ENCODE measurements at regions not wholly inside any gene's neighbourhood (a gene's known extent, or its start where the extent isn't known, plus 50 kb on each side); places are given as distances from the start of the nearest gene placed in this dataset.

DNA sequence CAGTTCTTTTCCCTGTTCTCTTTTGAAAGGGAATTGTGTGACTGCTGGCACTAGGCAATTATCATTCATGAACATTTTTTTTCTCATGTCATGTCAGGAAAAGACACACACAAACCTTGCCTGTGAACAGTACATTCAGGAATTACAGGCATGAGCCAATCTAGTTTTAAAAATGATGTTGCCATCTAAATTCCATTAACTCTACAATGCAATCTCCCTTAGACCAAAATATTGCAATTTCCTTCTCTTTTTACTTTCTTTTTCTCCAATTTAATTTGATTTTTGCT is 127.5 kb upstream of the STMND1 start:
- no peak for TF ChIP-seq EZH2phosphoT487 (IDR thresholded peaks at IDR 0.05; ENCODE audit: borderline replicate concordance, low read length)
- H3K27ac ChIP-seq (ENCODE audit: low read depth, low read length), result no peak overlapping the region
- H3K4me2 ChIP-seq (ENCODE audit: low read length), result no peak overlapping the region
- no peaks in the 10 kb centered on the region for H3K79me2 ChIP-seq (ENCODE audit: control insufficient read depth, low read length)
- H3F3A ChIP-seq (ENCODE audit: control insufficient read depth, insufficient read depth), result no peaks in the 10 kb centered on the region
- H3K36me3 ChIP-seq (ENCODE audit: control insufficient read depth, low read length), result no peaks in the 10 kb centered on the region
- H3K9me2 ChIP-seq (replicated peaks; ENCODE audit: control insufficient read depth, low read length), result no peaks in the 10 kb centered on the region
- H3K4me1 ChIP-seq (ENCODE audit: control insufficient read depth, low read length), result no peaks in the 10 kb centered on the region
- H3K27me3 ChIP-seq (ENCODE audit: control insufficient read depth, low read length), result peaks cover 4% of the 10 kb centered on the region; the same call in 1 of the 2 replicates
- no peaks in the 10 kb centered on the region for H3K9me3 ChIP-seq (ENCODE audit: control insufficient read depth, insufficient read depth, low read length)
- H3K4me3 ChIP-seq (ENCODE audit: low read length), result no peak overlapping the region
- no peaks in the 10 kb centered on the region for H4K20me1 ChIP-seq (ENCODE audit: control insufficient read depth, insufficient read depth, low read depth, low read length)

DNA sequence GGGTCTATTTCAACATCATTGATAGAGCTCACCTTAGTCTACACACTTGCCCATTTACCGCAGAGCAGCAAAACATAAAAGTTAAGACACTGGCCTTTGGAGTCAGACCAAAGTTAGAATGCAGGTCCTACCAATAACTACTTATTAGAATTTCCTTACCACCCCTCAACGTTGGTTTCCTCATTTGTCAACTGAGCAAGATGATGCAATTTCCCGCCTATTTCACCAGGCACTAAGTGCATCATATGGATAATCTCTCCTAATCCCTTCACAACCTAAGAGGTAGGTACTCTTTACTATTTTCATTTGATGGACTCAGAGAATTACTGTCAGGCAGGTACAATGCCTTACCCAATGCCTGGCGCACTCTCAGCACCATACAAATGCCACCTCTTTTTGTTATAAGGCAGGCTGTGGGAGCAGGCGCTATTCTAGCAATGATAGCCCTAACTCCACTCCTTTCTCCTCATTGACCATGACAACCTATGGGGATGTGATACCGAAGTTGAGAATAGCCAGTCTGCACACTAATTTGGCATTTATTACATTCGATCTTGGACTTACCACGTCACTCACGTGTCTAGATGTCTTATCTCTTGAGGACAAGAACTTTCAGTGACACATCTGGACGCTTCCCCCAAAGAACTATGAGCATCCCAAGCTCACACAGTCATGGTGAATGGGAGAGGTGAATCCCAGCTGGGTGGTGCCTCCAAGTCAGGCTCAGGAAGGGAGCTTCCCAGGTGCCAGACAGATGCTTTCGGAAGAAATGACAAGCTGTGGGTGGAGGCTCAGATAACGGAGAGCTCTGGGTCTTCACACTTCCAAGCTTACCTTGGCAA is 128.1 kb upstream of the STMND1 start:
- Histone ChIP-seq H3K27me3 (ENCODE audit: control insufficient read depth, low read length) (peaks cover 4% of the 10 kb centered on the region; the same call in 1 of the 2 replicates), H4K20me1 (ENCODE audit: control insufficient read depth, insufficient read depth, low read depth, low read length) (no peaks in the 10 kb centered on the region), H3K9me2 (replicated peaks; ENCODE audit: control insufficient read depth, low read length) (no peaks in the 10 kb centered on the region), H3K79me2 (ENCODE audit: control insufficient read depth, low read length) (no peaks in the 10 kb centered on the region), H3K27ac (ENCODE audit: low read depth, low read length) (no peak overlapping the region), H3K4me3 (ENCODE audit: low read length) (no peak overlapping the region), H3K4me2 (ENCODE audit: low read length) (no peak overlapping the region), H3K9me3 (ENCODE audit: control insufficient read depth, insufficient read depth, low read length) (no peaks in the 10 kb centered on the region), H3K36me3 (ENCODE audit: control insufficient read depth, low read length) (no peaks in the 10 kb centered on the region), H3F3A (ENCODE audit: control insufficient read depth, insufficient read depth) (no peaks in the 10 kb centered on the region), H3K4me1 (ENCODE audit: control insufficient read depth, low read length) (no peaks in the 10 kb centered on the region)
- TF ChIP-seq EZH2phosphoT487 (IDR thresholded peaks at IDR 0.05; ENCODE audit: borderline replicate concordance, low read length), result no peak
- TF ChIP-seq CTCF (IDR thresholded peaks at IDR 0.05; ENCODE audit: low read depth, low read length, poor library complexity, severe bottlenecking), result no peak

DNA sequence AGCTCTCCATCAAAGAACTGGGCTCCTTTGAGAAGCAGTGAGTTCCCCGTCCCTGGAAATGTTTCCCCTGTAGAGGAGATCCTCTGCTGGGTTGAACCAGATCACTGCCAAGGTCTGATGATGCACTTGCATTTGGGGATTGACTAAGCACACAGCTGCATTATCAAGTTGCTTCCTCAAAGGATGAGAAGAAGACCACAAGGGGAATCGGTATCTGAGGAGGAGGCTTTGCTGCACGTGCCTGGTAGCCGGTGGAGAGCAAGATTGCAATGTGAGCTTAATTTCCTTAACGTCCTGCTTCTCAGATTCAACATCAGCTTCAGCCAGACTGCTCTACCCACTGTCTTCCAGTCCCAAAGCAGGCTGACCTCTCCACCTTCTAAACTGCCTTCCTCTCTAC is 128.8 kb upstream of the STMND1 start:
- Histone ChIP-seq H3K4me3 (ENCODE audit: low read length) (no peak overlapping the region), H3K9me2 (replicated peaks; ENCODE audit: control insufficient read depth, low read length) (no peaks in the 10 kb centered on the region), H4K20me1 (ENCODE audit: control insufficient read depth, insufficient read depth, low read depth, low read length) (no peaks in the 10 kb centered on the region), H3K27ac (ENCODE audit: low read depth, low read length) (no peak overlapping the region), H3K79me2 (ENCODE audit: control insufficient read depth, low read length) (no peaks in the 10 kb centered on the region), H3K36me3 (ENCODE audit: control insufficient read depth, low read length) (no peaks in the 10 kb centered on the region), H3K4me1 (ENCODE audit: control insufficient read depth, low read length) (no peaks in the 10 kb centered on the region), H3K9me3 (ENCODE audit: control insufficient read depth, insufficient read depth, low read length) (no peaks in the 10 kb centered on the region), H3K27me3 (ENCODE audit: control insufficient read depth, low read length) (peaks cover 4% of the 10 kb centered on the region; the same call in 1 of the 2 replicates), H3F3A (ENCODE audit: control insufficient read depth, insufficient read depth) (no peaks in the 10 kb centered on the region), H3K4me2 (ENCODE audit: low read length) (no peak overlapping the region)
- no peak for TF ChIP-seq EZH2phosphoT487 (IDR thresholded peaks at IDR 0.05; ENCODE audit: borderline replicate concordance, low read length)
- no peak for TF ChIP-seq CTCF (IDR thresholded peaks at IDR 0.05; ENCODE audit: low read depth, low read length, poor library complexity, severe bottlenecking)

DNA sequence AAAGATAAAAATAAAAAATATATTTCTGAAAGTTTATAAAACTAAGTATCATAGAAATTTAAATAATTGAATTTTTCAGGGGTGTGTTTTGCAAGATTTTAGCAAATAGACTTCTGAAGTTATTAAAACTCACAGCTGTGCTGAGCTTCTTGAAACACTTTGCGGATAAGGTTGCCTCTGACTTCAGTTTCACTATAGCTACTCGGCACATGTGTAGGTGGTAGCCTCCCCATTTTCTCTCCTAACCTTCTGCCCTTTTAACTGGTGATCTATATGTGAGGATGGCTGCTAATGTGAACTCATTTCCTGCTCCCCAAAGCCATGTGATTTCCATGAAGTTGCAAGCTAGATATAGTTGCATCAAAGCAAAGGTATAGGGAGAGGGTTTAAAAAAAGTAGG is 129.3 kb upstream of the STMND1 start:
- TF ChIP-seq CTCF (IDR thresholded peaks at IDR 0.05; ENCODE audit: low read depth, low read length, poor library complexity, severe bottlenecking) (no peak), EZH2phosphoT487 (IDR thresholded peaks at IDR 0.05; ENCODE audit: borderline replicate concordance, low read length) (no peak)
- Histone ChIP-seq H3K79me2 (ENCODE audit: control insufficient read depth, low read length) (no peaks in the 10 kb centered on the region), H3K4me2 (ENCODE audit: low read length) (no peak overlapping the region), H3F3A (ENCODE audit: control insufficient read depth, insufficient read depth) (no peaks in the 10 kb centered on the region), H3K9me3 (ENCODE audit: control insufficient read depth, insufficient read depth, low read length) (no peaks in the 10 kb centered on the region), H3K9me2 (replicated peaks; ENCODE audit: control insufficient read depth, low read length) (no peaks in the 10 kb centered on the region), H3K36me3 (ENCODE audit: control insufficient read depth, low read length) (no peaks in the 10 kb centered on the region), H3K27me3 (ENCODE audit: control insufficient read depth, low read length) (peaks cover 4% of the 10 kb centered on the region; the same call in 1 of the 2 replicates), H3K27ac (ENCODE audit: low read depth, low read length) (no peak overlapping the region), H3K4me1 (ENCODE audit: control insufficient read depth, low read length) (no peaks in the 10 kb centered on the region), H4K20me1 (ENCODE audit: control insufficient read depth, insufficient read depth, low read depth, low read length) (no peaks in the 10 kb centered on the region), H3K4me3 (ENCODE audit: low read length) (no peak overlapping the region)
